ENCODE measurements at regions not wholly inside any gene's neighbourhood (a gene's known extent, or its start where the extent isn't known, plus 50 kb on each side); places are given as distances from the start of the nearest gene placed in this dataset.
"Not testable (repeated sequence)": the region's sequence is repeated elsewhere in the genome, so short reads cannot be mapped to it uniquely, and the experiment has no call there.

DNA sequence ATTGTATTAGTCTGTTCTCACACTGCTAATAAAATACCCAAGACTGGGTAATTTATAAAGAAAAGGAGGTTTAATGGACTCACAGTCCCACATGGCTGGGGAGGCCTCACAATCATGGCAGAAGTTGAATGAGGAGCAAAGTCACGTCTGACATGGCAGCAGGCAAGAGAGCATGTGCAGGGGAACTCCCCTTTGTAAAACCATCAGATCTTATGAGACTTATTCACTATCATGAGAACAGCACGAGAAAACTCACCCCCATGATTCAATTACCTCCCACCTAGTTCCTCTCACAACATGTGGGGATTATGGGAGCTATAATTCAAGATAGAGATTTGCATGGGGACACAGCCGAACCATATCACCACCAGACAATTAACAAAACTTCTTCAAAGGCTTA lies 84.4 kb upstream of the ANKRD1 start:
- not testable (repeated sequence) for DNase-seq

DNA sequence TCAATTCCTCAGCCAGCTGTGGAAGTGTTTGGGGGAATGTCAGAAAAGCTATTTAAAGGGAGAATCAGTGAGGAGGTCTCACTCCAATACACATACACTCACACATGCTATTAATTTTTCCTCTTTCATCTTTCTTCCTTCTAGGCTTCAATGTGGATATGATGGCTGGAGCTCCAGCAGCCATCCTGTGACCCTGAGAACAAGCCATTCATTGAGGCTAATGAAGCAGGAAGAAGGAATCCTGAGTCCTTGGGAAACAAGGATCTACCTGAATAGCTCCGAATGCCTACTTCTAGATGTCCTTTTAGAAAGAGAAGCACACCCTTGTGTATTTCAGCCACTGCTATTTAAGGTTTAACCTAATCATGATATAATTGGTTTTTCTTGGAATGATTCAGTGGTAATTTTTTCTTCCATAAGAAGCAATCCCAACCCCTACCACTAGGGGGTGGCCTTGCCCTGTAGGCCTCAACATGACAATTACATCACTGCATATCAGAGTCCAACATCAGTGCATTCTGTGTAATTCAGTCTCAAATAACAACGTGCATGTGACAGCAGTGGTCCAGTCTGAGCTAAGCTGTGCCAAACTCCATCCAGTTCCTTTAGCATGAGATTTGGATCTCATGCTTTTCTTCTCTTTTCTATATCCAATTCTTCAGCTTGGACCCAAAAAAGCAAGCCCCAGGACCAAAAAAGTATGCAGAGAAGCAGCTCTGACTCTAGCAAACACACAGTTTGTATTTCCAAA lies 85.3 kb upstream of the ANKRD1 start:
- DNase-seq = peak in 1 of 2 experiments; percentile 10

DNA sequence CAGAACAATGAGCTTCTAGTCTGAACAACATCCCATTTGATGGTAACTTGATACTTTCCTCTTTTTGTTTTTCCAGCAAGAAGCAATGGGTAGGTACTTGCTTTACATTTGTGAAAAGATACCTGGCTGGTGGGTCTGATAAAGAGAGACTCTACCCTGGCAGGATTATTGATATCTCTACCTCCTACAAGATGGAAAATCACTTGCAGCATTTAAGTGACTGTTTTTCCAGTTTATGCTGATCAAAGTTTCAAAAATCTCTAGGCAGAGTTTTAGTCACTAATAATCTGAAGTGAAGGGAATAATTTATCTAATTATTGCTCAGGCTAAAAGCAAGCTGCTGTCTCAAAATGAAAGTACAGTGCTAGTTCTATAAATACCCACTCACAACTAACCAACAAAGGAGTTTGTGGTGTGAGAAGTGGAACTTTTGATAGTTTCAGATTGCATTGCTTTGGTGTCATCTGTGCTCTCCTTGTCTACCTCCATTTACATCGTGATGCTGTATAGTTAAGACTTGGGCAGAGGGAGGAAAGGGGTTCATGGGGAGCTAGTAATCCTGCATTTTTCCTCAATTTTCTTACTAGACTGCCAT lies 86.0 kb upstream of the ANKRD1 start:
- DNase-seq = no peak

DNA sequence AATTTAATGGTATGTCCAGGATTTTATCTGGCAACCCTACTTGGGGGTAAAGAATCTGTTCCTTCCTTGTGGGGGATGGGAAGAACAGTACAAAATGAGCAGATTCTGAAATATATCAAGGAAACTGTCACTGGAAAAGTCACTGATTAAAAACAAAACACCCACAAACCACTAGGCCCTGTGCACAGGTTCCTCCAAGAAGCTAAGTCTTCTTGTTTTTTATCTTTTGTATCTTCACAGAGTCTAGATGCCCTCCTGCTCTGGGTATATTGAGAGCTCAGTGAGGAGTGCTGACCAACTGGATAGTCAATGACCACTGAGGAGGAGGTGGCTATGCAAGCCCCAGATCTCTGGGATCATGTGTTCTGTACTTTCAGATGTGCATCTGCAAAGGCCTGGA lies 86.8 kb upstream of the ANKRD1 start:
- no peak for DNase-seq

DNA sequence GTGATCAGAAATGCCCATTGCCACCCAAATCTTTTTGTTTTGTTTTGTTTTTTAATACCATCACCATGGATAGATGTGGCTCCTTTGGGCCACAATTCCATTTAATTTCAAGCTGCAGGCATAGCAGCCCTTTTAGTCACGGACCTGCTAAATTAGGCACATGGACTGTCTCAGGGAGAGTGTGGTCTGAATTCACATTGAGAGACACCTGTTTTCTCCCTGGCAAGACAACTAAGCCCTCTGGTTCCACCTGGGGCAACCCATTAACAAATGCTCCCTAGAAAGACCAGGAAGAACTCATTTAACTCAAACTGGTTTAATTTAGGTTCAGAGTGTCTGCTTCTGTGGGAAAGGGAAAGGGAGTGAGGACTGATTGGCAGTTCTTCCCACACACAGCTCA lies 88.2 kb upstream of the ANKRD1 start:
- DNase-seq = no peak

DNA sequence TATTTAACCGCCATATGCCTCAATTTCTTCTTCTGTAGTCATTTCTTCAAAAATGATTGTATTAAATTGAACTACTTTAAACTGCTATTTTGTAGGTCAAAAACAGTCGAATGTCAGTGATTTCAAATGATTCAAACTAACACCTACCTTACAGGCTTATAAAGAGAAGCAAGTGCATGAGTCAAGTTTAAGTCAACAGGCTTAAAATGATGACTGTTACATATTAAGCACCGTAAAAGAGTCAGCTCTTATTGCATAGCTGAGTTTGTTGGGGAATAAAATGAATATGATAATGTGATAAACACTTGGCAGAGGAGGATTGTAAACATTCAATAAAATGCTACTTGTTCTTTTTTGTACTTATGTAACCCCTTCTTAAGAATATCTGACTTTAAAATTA lies 90.1 kb upstream of the ANKRD1 start:
- no peak for DNase-seq

DNA sequence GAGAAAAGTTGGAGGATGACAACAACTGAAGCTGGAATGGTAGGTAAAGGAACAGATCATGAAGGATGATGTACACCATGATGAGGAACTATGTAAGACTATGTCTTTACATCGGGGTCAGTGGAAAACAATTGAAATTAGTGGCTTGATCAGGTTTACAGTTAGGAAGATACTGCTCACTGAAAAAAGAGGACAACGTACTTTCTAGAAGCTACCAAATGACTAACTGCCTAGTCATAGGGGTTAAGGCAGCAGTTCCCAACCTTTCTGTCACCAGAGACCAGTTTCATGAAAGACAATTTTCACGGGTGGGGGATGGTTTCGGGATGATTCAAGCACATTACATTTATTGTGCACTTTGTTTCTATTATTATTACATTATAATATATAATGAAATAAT lies 91.6 kb upstream of the ANKRD1 start:
- no peak for DNase-seq

DNA sequence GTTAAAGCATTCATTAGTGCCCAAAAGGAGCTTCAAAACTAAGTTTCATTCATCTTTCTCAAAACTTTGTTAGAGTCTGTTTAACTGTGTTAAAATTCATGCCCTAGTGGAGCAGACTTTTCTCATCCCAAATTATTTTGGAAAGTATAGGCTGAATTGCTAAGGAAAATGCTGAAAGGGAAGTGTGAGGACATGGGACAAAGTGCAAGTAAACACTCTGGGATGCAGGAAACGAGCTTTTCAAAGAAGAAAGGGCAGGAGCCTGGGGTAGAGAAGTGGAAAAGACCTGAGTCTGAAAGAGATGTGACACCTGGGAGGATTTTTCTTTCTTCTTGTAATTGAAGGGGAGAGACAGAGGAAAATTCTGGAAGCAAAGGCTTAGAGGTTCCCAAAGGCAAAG lies 93.1 kb upstream of the ANKRD1 start:
- no peak for DNase-seq

DNA sequence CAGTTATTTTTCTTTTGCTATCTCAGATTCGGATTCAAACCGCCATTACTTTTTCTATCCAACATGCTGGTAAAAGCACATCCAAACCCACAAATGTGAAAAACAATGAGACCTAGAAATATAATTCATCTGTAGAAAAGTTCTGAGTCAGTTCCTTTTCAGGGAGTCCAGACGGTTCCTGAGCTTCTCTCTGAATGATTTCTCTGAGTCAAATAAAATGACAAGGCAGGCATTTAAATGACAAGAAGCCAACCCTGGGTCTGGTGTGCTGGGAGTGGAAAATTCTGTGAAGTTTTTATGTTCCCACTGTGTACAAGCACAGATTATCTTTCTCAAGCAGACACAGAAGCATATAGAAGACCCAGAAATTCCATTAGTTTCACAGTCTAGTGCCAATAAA lies 96.3 kb upstream of the ANKRD1 start:
- no peak for DNase-seq

DNA sequence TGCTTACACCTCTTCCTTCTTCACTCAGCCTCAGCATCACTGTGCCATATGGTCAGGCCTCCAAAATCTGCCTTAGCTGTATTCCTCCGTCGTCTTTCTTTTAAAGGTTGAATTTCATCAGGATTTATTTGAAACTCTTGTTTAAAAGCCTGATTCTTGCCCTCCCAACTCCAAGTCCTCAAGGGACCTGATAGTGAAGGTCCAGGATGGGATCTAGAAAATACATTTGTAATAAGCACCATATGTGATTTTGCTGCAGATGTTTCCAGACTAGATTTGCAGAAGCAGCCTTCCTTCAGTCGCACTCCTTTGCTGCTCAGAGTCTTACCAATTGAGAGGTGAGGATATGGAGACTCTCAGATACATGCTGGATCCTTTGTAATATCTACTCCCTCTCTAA lies 101.0 kb upstream of the ANKRD1 start:
- DNase-seq = no peak

DNA sequence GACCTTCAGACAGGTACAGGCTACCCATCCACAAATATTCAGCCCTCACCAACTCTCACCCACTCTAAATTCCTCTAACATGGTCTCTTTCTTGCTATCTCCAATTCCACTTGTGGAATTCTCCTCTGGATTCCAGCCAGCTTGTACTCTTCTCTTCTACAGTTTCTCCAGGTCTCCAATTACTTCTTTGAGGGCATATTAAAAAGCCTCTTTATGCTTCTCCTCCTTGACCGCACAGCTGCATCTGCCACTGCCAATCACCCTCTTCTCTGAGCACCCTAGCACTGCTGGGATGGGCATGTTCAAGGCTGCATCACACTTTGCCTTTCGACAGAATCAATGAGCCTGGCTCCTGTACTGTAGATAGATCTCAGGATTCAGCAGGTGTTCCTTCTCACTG lies 101.5 kb upstream of the ANKRD1 start:
- DNase-seq = no peak

DNA sequence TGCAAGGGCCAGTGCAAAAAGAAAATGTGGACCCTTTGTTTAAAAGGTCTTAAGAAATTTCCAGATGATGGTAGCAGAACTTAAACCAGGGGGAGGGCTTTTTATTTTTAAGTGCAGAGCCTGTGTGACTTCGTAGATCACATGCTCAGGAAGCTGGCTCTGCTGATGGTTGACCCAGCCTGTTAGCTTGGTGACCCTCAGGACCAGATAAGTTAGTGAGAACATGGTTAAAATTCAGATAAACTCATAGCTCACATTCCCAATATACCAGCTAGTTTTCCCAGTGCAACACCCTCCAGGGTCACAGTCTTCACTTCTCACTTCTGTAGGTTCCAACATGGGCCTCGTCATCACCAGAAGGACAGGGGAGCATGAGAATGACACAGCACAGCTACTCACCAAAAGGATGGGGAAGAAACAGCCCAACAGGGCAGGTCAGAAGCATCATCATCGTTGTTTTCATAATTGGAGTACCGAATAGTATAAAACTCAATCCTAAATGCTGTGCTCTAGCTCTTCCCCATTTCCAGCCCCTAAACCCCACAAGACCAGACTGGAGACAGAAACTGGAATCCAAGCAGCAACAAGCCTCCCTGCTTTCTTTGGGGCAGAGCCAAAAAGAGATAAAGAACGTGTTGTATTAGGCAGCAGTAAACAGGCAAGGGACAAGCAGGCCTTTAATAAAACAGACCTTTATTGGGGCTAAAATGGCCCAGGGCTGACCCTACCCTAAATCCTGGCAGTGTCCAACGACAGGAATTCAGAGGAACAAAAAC lies 102.2 kb upstream of the ANKRD1 start:
- DNase-seq = no peak

DNA sequence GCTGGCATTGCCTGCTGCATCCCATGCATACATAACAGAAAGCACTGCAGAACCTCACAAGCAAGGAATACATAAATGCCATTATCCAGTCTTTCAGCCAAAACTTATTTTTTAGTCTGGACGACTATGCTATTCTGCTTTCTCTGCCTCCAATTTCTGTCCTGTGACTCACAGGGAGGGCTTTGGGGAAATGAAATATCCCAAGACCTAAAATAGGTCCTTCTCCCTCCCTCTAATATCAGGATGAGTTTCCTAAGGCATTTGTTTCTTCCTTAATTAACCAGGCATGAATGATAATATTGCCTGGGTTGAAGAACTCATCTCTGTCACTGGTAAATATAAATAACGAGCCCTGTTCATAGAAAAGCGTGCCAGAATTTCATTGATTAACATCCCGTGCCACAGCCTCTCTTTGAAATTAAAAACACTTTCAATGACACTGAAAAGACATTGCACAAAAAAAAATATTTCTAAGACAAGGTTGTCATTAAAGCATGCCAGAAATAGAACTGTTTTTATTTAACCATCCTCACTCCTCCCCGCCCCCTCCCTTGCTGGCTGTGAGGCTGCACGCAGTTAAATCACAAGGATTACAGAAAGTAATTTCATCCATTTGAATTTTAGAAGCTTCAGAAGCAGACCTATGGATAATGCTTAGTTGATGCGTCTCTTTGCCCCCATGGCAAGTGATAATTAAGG lies 103.0 kb upstream of the ANKRD1 start:
- no peak for DNase-seq

DNA sequence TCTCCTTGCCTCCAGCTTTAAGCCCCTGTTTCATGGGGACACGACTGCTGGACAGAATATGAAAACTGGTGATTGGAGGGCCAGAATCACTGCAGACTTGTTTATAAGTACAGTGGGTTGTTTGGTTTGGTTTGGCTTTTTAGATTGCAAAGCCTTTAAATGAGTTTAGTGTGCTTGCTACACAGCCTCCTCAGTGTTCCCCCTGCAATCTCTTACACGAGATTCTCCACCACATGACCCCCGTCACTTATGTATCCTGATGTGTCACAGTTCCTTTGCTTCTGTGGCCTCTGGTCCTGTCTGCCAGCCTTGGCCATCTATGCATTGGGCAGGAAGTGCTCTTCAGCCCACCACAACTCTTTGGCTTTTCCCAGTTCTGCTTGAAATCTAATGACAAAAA lies 103.7 kb upstream of the ANKRD1 start:
- no peak for DNase-seq

DNA sequence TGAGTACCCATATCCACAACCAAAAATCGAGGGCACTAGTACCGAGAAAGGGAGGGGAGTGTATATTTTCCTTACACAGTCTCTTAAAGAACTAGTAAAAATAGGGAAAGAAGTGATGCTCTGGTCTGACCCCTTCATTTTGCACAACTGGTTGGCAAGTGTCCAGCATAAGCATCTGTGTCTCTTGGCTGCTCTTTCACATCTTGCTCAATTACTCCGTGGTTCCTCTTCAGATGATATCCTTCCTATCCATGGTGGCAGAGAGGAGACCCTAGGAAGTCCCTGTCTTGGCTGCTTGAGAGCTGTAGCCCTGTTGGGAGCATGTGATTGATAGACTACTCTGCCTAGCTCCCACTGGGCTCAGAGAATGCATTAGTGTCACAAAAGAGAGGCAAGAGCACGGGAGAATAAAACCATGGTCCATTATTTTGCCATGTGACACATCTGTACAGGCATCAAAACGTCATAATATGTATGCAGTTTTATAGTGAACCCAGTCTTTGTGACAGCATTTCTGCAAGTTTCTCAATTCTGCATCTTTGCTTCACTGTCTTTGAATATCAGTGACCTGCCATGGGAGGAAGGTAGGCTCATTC lies 111.8 kb upstream of the ANKRD1 start:
- DNase-seq = no peak

DNA sequence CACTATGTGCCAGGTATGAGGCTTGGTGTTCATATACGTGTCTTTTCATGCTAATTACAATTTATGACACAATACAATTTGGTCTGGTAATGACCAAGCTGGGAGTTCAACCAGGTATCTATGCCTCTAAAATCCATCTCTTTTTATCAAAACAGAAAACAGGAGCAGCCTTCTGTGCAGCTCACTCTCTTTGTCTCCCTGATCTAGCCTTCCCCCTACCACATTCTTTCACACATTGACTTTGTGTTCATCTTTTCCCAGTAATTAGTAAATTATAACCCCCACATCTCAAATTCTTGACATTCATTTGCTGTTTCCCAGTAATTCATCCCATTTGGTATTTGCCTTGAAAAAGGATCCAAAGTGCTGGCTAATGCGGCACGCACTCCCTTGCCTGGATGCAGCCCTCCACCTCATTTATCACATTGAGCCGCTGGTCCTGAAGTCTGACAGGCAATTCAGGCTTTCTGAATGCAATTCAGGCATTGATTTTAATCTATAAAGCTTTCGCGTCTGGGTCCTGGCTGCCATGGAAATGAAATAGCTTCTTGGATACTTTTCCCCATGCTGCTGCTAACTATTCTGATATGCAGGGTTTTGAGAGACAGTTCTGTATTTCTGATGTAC lies 112.5 kb upstream of the ANKRD1 start:
- no peak for DNase-seq

DNA sequence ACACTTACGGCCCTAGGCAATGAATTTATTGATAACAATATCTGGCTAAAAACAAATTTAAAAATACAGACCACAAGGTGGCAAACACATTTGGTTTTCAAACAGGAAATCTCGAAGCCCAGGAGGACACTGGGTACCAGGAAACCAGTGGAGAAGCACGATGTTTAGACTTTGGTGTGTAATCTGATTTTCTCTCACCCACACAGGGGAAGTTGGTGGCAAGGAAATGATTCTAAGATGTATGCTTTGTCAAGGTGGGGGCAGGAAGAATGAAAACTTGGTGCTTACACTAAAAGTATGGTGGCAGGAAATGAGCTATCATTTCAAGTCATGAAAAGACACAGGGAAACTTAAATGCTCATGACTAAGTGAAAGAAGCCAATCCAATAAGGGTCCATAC lies 113.2 kb upstream of the ANKRD1 start:
- no peak for DNase-seq

DNA sequence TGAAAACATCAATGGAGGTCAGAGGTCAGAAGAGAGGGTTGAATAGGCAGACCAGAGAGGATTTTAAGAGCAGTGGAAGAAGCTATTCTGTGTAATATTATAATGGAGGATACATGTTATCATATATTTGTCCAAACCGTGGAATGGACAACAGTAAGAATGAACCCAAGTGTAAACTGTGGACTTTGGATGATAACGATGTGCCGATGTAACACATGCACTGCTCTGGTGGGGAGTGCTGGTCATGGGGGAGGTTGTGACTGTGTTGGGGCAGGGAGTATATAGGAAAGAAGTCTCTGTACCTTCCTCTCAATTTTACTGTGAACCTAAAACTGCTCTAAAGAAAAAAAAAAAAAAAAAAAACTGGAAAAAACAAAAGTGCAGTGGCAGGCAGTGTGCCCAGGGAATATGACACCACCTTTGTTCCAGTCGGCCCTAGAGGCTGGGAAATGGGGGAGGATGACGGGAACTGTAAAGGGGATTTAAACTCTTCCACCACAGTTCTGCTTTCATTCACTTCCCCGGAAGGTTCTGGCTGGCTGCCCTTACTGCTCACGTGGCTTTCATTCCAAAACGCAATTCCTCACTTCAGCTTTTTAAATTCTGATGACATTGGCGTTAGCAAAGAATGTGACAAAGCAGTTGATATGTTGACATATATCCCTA lies 113.7 kb upstream of the ANKRD1 start:
- DNase-seq = no peak

DNA sequence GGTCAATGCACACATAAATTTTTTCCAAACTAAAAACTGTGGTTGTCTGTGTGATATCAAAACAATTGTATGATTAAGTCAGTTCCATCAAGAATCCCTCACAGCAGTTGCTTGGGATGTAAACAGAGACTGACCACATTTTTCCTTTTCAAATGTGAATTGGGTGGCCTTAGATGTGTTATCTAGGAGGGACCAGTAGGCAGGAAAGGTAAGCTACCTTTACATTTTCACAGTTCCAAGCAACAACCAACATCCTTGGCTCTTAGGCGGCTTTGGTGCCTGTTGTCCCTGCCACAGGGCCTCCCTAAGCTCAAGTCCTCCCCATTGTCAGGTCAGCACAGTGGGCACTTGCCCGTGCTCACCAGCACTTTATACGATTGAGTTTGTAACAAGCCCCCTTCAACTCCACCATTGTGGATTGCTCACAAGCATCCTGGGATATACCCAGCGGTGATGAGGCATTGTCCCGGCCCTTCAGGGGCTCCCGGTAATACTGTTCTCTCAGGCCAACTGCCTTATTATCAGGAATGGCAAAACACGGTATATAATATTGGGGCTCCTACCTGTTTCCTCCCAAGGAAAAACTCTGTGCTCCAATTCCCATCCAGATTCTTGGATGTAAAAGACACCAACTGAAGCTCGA lies 114.9 kb upstream of the ANKRD1 start:
- no peak for DNase-seq

DNA sequence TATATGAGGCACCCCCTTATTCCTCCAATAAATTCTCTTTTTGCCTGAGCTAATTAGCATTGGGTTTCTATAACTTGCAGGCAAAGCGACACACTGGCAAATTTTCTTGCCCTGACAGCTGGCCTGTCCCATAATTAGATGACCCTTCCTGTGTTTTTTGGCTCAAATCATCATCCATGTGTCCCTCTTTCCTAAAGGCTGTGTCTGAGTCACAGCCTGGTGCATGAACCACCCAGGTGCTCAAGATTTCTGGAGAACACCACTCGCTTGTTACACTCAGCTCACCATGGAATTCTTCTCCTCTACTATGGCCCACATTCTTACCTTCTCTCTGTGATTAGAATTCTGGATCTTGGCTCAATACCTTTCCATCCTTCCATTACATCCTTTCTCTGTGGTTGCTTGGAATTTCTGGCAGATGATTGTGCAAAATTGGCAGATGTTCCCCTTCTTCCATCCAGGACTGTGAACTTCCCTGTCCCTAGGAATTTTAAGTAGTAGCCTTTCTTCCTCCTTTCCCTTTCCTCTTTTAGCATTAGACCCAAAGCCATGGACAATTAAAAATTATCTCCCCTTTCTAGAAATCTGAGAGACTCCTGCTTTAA lies 116.0 kb upstream of the ANKRD1 start:
- DNase-seq = no peak

DNA sequence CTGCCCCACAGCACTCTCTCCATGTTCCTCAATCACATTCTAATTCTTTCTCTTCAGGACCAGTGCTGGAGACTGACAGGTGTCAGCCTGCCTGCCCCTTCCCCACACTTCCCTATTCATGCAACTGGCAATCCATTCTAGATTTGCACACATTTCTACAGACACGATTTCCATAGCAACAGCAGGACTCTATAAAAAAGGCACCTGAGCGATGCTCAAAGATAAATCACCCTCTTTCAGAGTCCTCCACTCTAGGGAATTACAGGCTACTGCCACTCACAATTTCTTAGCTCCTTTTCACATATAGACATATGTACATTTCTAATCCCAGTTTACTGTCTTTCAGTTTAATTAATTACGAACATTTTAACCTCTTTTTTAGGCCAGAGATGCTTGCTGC lies 118.1 kb upstream of the ANKRD1 start:
- no peak for DNase-seq

Measured in SHP77 (cell line).